ENCODE measurements at regions not wholly inside any gene's neighbourhood (a gene's known extent, or its start where the extent isn't known, plus 50 kb on each side); places are given as distances from the start of the nearest gene placed in this dataset.

- Histone ChIP-seq H3K27me3 (replicated peaks; ENCODE audit: control insufficient read depth, insufficient read depth, low read length) (no peaks in the 10 kb centered on the region), H3K4me3 (replicated peaks; ENCODE audit: low read depth, low read length) (no peak overlapping the region), H3K36me3 (ENCODE audit: control insufficient read depth, insufficient read depth, low read length) (no peaks in the 10 kb centered on the region)
- TF ChIP-seq CTCF (IDR thresholded peaks at IDR 0.05; ENCODE audit: insufficient read depth, low read length, poor library complexity, severe bottlenecking): no peak
- DNase-seq (ENCODE audit: extremely low read depth, insufficient read length): no peak
Observed at GRCh38 chr6:15761045-15761502, 98.2 kb upstream of the DTNBP1 start.

DNA sequence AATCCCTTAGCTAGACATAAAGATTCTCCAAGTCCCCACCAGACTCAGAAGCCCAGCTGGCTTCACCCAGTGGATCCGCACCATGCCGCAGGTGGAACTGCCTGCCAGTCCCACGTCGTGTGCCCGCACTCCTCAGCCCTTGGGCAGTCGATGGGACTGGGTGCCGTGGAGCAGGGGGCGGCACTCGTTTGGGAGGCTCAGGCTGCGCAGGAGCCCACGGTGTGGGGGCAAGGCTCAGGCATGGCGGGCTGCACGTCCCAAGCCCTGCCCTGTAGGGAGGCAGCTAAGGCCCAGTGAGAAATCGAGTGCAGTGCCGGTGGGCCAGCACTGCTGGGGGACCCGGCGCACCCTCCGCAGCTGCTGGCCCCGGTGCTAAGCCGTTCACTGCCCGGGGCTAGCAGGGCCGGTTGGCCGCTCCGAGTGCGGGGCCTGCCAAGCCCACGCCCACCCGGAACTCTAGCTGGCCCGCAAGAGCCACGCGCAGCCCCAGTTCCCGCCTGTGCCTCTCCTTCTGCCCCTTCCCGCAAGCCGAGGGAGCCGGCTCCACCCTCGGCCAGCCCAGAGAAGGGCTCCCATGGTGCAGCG lies 95.9 kb upstream of the DTNBP1 start:
- no peak for DNase-seq (ENCODE audit: extremely low read depth, insufficient read length)
- Histone ChIP-seq H3K27me3 (replicated peaks; ENCODE audit: control insufficient read depth, insufficient read depth, low read length) (no peaks in the 10 kb centered on the region), H3K36me3 (ENCODE audit: control insufficient read depth, insufficient read depth, low read length) (no peaks in the 10 kb centered on the region), H3K4me3 (replicated peaks; ENCODE audit: low read depth, low read length) (no peak overlapping the region)
- TF ChIP-seq CTCF (IDR thresholded peaks at IDR 0.05; ENCODE audit: insufficient read depth, low read length, poor library complexity, severe bottlenecking): no peak

DNA sequence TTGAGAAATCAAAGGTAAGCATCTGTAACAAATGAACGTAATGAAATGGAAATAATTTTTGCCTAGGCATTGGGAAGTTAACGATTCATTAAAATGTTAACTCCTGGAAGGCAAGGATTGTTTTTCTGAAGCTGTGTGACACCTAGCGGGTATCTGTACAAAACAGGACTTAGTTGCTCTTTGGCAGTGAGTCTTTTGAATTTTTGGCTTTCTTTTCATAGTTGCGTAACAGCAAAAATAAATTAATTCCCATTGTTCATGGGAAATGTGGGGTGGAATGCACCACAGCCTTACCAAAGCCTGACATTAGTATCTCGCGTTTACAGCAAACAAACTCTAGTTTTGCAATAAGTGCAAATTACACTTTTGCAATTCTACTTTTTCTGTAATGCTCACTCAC lies 92.7 kb upstream of the DTNBP1 start:
- TF ChIP-seq CTCF (IDR thresholded peaks at IDR 0.05; ENCODE audit: insufficient read depth, low read length, poor library complexity, severe bottlenecking): no peak
- H3K36me3 ChIP-seq (ENCODE audit: control insufficient read depth, insufficient read depth, low read length): no peaks in the 10 kb centered on the region
- no peak for DNase-seq (ENCODE audit: extremely low read depth, insufficient read length)
- H3K27me3 ChIP-seq (replicated peaks; ENCODE audit: control insufficient read depth, insufficient read depth, low read length): no peaks in the 10 kb centered on the region
- no peak overlapping the region for H3K4me3 ChIP-seq (replicated peaks; ENCODE audit: low read depth, low read length)

- no peak for DNase-seq (ENCODE audit: extremely low read depth, insufficient read length)
- Histone ChIP-seq H3K4me3 (replicated peaks; ENCODE audit: low read depth, low read length) (no peak overlapping the region), H3K27me3 (replicated peaks; ENCODE audit: control insufficient read depth, insufficient read depth, low read length) (no peaks in the 10 kb centered on the region), H3K36me3 (ENCODE audit: control insufficient read depth, insufficient read depth, low read length) (no peaks in the 10 kb centered on the region)
- no peak for TF ChIP-seq CTCF (IDR thresholded peaks at IDR 0.05; ENCODE audit: insufficient read depth, low read length, poor library complexity, severe bottlenecking)
Observed at GRCh38 chr6:15754706-15755079, 91.9 kb upstream of the DTNBP1 start.

DNA sequence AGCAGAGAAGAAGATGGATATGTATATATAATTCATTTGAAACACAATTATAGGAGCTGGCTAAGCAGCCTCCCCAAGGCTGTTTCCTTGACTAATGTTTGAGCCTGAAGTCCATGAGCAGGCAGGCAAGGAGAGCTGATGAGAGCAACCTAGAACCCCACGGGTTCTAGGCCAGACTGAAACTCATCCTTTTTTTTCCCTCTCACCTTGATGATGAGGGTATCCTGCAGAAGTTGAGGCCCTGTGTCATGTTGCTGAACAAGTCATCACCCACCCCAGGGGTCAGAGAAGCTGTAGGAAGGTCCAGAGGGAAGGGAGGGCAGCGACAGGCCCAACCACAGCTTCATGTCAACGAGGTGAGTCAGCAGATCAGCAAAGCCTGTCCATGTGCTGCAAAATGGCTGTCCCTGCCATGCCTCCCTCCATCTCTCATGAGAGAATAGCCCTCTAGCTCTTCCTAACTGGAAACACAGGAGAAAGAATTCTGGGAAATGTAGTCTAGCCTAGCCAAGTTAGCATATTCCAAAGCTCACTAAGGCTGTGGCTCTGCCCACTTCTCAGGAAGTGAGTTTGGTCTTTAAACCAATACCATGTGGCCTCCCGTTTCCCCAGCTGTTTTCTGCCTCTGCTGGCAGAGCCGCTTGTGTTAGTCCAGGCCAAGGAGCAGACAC lies 91.3 kb upstream of the DTNBP1 start:
- Histone ChIP-seq H3K36me3 (ENCODE audit: control insufficient read depth, insufficient read depth, low read length) (no peaks in the 10 kb centered on the region), H3K27me3 (replicated peaks; ENCODE audit: control insufficient read depth, insufficient read depth, low read length) (no peaks in the 10 kb centered on the region), H3K4me3 (replicated peaks; ENCODE audit: low read depth, low read length) (no peak overlapping the region)
- no peak for TF ChIP-seq CTCF (IDR thresholded peaks at IDR 0.05; ENCODE audit: insufficient read depth, low read length, poor library complexity, severe bottlenecking)
- no peak for DNase-seq (ENCODE audit: extremely low read depth, insufficient read length)
